GM12873 (cell line): ENCODE measurements at regions not wholly inside any gene's neighbourhood (a gene's known extent, or its start where the extent isn't known, plus 50 kb on each side); places are given as distances from the start of the nearest gene placed in this dataset.

Experiments
- CTCF ChIP-seq: IDR thresholded peaks from 2 replicates; pipeline ENCODE4 v1.5.1; 2012; ENCODE audit warnings: low read depth, mild to moderate bottlenecking, moderate library complexity, low read length, control low read depth; ENCODE audit not compliant: insufficient read depth; ENCODE audit errors: missing control alignments

- no peak for TF ChIP-seq CTCF
Measured at GRCh38 chr4:163913571-163913970, 419.1 kb downstream of the TMA16 start.

GRCh38 chr4:163915896-163916295 lies 421.4 kb downstream of the TMA16 start:
- TF ChIP-seq CTCF, result no peak

DNA sequence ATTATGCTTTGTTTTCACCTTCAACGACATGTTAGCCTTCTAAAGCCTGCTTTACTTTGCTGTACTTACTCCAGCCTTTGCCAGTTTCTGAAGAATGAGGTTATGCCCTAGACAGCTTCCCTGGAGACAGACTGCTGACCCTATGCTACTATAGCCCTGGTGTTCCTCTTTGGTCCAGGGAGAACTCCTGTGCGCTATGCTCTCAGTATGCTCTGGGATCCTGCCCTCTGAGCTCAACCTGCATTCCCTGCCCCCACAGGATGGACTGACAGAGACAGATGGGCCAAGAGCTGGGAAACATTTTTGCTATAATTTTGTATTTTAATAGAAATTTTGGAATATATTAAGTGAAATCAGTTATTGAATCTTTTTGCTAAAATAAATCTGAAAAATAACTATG lies 425.9 kb downstream of the TMA16 start:
- no peak for TF ChIP-seq CTCF

- no peak for TF ChIP-seq CTCF
Measured at GRCh38 chr4:163922302-163922701, 427.8 kb downstream of the TMA16 start.

- no peak for TF ChIP-seq CTCF
Measured at GRCh38 chr4:163923092-163923491, 428.6 kb downstream of the TMA16 start.

DNA sequence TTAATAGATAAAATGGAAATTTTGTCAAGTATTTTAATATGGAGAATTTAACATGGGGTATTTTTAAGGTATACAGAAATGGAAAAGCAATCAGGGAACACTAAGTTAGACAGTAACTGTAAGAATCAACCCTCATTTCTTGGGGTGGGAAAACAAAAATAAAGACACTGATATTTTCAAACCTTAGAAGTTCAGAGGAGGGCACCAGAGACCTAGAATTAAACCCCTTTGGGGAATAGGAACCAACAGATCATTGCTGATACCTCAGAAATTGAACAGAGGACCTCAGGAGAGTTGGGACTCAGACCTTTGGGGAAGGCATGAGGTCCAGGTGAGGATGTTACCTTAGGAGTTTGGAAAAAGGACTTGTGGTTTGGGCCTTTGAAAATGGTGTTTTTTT lies 435.6 kb downstream of the TMA16 start:
- TF ChIP-seq CTCF, result no peak

DNA sequence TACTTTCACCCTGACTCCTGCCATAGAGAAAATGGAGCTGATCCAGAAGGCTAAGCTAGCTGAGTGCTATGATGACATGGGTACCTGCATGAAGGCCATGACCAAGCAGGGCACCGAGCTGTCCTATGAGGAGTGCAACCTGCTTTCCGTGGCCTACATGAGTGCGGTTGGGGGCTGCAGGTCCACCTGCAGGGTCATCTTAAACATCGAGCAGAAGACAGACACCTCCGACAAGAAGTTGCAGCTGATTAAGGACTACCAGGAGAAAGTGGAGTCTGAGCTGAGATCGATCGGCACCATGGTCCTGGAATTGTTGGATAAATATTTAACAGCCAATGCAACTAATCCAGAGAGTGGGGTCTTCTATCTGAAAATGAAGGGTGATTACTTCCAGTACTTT lies 438.0 kb downstream of the TMA16 start:
- no peak for TF ChIP-seq CTCF
